ENCODE measurements at regions not wholly inside any gene's neighbourhood (a gene's known extent, or its start where the extent isn't known, plus 50 kb on each side); places are given as distances from the start of the nearest gene placed in this dataset.

- intact Hi-C loops (cut with DNase I; ENCODE audit: low total_unique reads), result no loop called here
- H3K9me3 ChIP-seq, result peaks cover 4 to 6% of the 10 kb centered on the region in 2 donors
Observed at GRCh38 chrX:6962006-6962355, 185.5 kb upstream of the STS start.

GRCh38 chrX:6961286-6962005 is 186.1 kb upstream of the STS start:
- no peaks in the 10 kb centered on the region for H3K36me3 ChIP-seq
- DNase-seq (ENCODE audit: low spot score in 2 of 2), result no peak
- no peak overlapping the region for H3K27ac ChIP-seq
- intact Hi-C loops (cut with DNase I; ENCODE audit: low total_unique reads), result no loop called here
- no peak overlapping the region for H3K4me3 ChIP-seq
- no peaks in the 10 kb centered on the region for H3K27me3 ChIP-seq
- peaks cover 4 to 6% of the 10 kb centered on the region in 2 donors for H3K9me3 ChIP-seq
- TF ChIP-seq POLR2AphosphoS5 (IDR thresholded peaks at IDR 0.05), result no peak
- TF ChIP-seq CTCF (IDR thresholded peaks at IDR 0.05), result no peak
- TF ChIP-seq POLR2A (IDR thresholded peaks at IDR 0.05), result no peak
- H3K4me1 ChIP-seq, result no peaks in the 10 kb centered on the region

More at GRCh38 chrX:6962006-6962355, 185.5 kb upstream of the STS start:
- Histone ChIP-seq H3K27me3 (no peaks in the 10 kb centered on the region), H3K4me3 (no peak overlapping the region), H3K4me1 (no peaks in the 10 kb centered on the region), H3K27ac (no peak overlapping the region), H3K36me3 (no peaks in the 10 kb centered on the region)
- DNase-seq (ENCODE audit: low spot score in 2 of 2), result no peak
- TF ChIP-seq POLR2A (IDR thresholded peaks at IDR 0.05) (no peak), CTCF (IDR thresholded peaks at IDR 0.05) (no peak), POLR2AphosphoS5 (IDR thresholded peaks at IDR 0.05) (no peak)

GRCh38 chrX:6959006-6959405 is 188.5 kb upstream of the STS start:
- H3K4me1 ChIP-seq, result no peaks in the 10 kb centered on the region
- H3K9me3 ChIP-seq, result peaks cover 4 to 6% of the 10 kb centered on the region in 2 donors
- DNase-seq (ENCODE audit: low spot score in 2 of 2), result no peak
- no peaks in the 10 kb centered on the region for H3K36me3 ChIP-seq
- H3K4me3 ChIP-seq, result no peak overlapping the region
- TF ChIP-seq CTCF (IDR thresholded peaks at IDR 0.05), result no peak
- intact Hi-C loops (cut with DNase I; ENCODE audit: low total_unique reads), result no loop called here
- H3K27ac ChIP-seq, result no peak overlapping the region
- H3K27me3 ChIP-seq, result no peaks in the 10 kb centered on the region

GRCh38 chrX:6954836-6955235 is 192.7 kb upstream of the STS start:
- H3K4me3 ChIP-seq, result no peak overlapping the region
- no peaks in the 10 kb centered on the region for H3K36me3 ChIP-seq
- H3K27ac ChIP-seq, result no peak overlapping the region
- intact Hi-C loops (cut with DNase I; ENCODE audit: low total_unique reads), result no loop called here
- no peaks in the 10 kb centered on the region for H3K27me3 ChIP-seq
- no peaks in the 10 kb centered on the region for H3K4me1 ChIP-seq
- DNase-seq (ENCODE audit: low spot score in 2 of 2), result no peak
- H3K9me3 ChIP-seq, result peaks cover 0 to under 1% of the 10 kb centered on the region in 2 donors
- TF ChIP-seq CTCF (IDR thresholded peaks at IDR 0.05) (no peak), POLR2AphosphoS5 (IDR thresholded peaks at IDR 0.05) (no peak), POLR2A (IDR thresholded peaks at IDR 0.05) (no peak)

- H3K36me3 ChIP-seq, result no peaks in the 10 kb centered on the region
- no peak overlapping the region for H3K4me3 ChIP-seq
- intact Hi-C loops (cut with DNase I; ENCODE audit: low total_unique reads), result no loop called here
- H3K27me3 ChIP-seq, result no peaks in the 10 kb centered on the region
- no peak for DNase-seq (ENCODE audit: low spot score in 2 of 2)
- no peak overlapping the region for H3K27ac ChIP-seq
- TF ChIP-seq CTCF (IDR thresholded peaks at IDR 0.05), result no peak
- TF ChIP-seq POLR2AphosphoS5 (IDR thresholded peaks at IDR 0.05), result no peak
- TF ChIP-seq POLR2A (IDR thresholded peaks at IDR 0.05), result no peak
- peaks cover 0 to 15% of the 10 kb centered on the region in 2 donors for H3K9me3 ChIP-seq
- no peaks in the 10 kb centered on the region for H3K4me1 ChIP-seq
Observed at GRCh38 chrX:6946168-6946567, 201.3 kb upstream of the STS start.
